Dedifferentiated amniotic fluid mesenchymal stem cell (primary cell): ENCODE measurements at regions not wholly inside any gene's neighbourhood (a gene's known extent, or its start where the extent isn't known, plus 50 kb on each side); places are given as distances from the start of the nearest gene placed in this dataset.

Source experiments
- DNase-seq: peaks from one replicate; pipeline ENCODE4 v3.0.0-alpha.2; 2016; ENCODE audit errors: extremely low spot score

- no peak for DNase-seq
These were observed 508.6 kb upstream of the SUCLG2 start for GRCh38 chr3:68163062-68163461.

DNA sequence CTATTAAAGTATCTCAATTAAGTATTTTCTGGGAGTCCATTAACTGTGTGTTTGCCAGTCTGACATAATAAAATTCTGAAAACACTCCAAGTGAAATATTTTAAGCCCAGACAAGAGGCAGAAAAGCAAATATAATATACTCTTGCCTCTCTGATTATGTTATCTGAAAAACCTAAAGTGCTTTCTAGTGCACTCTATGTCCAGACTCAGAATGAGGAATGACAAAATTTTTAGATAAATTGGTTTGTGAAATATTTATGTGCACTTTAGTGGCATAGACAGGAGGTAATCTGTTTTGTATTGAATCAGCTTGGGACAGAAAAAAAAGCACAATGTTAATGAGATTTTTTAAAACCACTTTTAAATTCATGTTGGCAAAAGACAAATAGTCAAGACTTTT, 508.2 kb upstream of the SUCLG2 start:
- no peak for DNase-seq

- DNase-seq: no peak
These were observed 496.9 kb upstream of the SUCLG2 start for GRCh38 chr3:68151359-68151758.

DNA sequence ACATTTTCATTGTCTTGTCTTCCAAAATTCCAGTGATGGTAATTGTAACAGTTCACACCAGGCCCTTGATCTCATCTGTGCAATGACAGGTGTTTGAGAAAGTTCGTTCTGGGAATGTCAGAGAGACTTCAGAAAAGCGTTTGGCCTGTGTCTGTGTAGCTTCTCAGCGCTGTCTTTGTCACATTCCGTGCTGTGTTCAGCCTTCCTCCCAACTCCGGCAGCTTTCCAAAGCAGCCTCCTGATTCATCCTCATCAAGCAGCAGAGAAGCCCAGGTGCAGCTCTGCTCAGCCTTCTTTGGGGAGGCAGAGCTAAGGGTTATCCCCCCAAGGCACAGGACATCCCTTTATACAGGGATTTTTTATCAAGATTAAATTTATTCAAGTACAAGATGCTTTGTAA, 494.0 kb upstream of the SUCLG2 start:
- no peak for DNase-seq

DNA sequence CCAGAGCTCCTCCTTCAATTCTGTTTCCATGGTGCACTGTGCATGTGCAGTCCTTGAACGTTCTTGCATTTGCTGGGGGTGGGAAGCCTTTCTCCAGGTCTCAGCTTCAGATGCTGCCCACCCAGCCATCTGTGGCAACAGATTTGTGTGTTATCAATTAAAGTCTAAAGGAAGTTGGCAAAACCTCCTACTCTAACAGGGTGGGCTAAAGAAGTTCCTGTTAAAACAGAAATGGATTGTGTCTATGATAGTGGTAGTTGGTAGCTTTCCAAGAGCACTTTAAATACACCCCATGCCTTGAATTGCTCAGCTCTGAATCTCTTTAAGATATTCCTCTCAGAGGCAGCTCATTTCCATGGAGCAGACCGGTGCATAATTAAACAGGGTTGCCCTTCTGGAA, 488.0 kb upstream of the SUCLG2 start:
- no peak for DNase-seq

GRCh38 chr3:68139897-68140296, 485.5 kb upstream of the SUCLG2 start:
- no peak for DNase-seq

- no peak for DNase-seq
These were observed 482.0 kb upstream of the SUCLG2 start for GRCh38 chr3:68136411-68136810.

- no peak for DNase-seq
These were observed 480.7 kb upstream of the SUCLG2 start for GRCh38 chr3:68135067-68135466.

- no peak for DNase-seq
These were observed 474.7 kb upstream of the SUCLG2 start for GRCh38 chr3:68129065-68129464.

DNA sequence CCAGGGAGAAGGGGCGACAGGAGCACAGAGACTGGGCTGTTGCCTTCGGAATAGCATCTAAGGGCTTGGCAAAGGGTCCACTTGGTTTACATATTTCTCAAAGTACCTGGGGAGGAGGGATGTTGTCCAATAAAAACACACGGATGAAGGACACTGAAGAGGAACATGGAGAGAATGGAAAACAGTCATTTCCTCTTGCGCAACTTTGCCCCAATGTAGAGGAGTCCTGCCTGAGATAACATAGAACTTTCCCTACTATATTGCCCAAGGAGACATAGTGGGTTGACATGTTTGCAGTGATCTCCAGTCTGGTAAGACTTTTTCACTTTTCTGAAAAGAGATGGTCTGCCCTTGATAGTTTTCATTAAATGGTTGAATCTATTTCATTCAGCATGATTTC, 468.8 kb upstream of the SUCLG2 start:
- DNase-seq: no peak

DNA sequence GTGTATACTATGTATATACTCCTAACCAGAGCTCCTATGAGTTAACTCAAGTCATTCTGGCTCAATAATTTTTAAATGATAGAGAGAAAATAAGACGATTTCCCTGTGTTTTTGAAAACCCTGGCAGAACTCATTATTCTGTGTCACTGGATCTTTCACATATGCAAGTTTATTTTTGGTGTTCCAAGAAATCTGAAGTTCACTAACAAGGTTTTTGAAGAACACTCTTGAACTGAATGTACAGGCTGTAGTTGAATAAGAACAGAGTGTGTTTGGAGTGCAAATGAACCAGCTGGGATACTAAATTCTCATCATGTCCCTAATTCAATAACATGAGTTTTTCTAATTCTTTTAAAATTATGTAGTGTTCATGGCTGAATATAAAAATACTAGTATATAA, 466.9 kb upstream of the SUCLG2 start:
- DNase-seq: no peak

GRCh38 chr3:68116580-68116979, 462.2 kb upstream of the SUCLG2 start:
- no peak for DNase-seq

GRCh38 chr3:68103811-68104210, 449.4 kb upstream of the SUCLG2 start:
- no peak for DNase-seq

DNA sequence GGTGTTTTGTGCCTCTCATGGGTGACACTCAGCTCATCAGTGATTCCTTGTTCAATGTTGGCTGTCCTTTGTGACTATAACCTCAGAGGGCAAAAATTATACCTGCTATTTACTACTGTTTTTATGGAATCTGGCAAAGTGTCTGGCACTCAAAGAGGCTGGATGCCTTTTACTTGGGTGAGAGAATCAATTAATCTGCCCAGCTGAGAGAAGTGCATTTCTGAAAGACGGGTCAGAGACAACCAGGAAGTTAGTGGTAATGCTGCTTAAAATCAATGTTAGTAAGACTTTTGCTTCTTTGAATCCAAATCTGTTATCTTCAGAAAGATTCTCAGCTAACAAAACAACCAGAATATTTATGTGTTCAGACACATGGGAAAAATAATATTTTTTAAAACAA, 436.2 kb upstream of the SUCLG2 start:
- DNase-seq: no peak

DNA sequence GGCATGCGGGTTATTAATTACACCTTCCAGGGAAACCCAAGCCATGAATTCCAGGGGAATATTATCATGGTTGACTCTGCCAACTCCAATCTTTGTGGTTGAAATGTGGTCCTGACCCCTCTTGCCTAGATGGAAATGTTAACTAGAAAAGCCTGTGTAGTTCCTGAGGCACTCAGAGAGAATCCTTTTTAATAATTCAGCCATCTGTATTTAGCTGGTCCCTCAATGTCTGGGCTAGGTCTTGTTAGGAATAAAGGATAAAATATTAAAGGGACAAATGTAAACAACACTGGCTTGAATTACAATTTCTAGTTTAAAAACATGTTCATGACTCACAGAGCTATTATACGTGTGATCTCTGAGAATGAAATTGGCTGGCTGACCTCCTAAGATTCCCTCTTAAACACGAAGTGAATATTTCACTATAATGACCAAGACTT, 435.2 kb upstream of the SUCLG2 start:
- DNase-seq: no peak

GRCh38 chr3:68088636-68089035, 434.2 kb upstream of the SUCLG2 start:
- no peak for DNase-seq

- DNase-seq: no peak
These were observed 433.8 kb upstream of the SUCLG2 start for GRCh38 chr3:68088216-68088615.

- DNase-seq: no peak
These were observed 417.6 kb upstream of the SUCLG2 start for GRCh38 chr3:68072062-68072461.

GRCh38 chr3:68070186-68070585, 415.8 kb upstream of the SUCLG2 start:
- no peak for DNase-seq

- no peak for DNase-seq
These were observed 412.9 kb upstream of the SUCLG2 start for GRCh38 chr3:68067314-68067713.

GRCh38 chr3:68062926-68063325, 408.5 kb upstream of the SUCLG2 start:
- DNase-seq: no peak

DNA sequence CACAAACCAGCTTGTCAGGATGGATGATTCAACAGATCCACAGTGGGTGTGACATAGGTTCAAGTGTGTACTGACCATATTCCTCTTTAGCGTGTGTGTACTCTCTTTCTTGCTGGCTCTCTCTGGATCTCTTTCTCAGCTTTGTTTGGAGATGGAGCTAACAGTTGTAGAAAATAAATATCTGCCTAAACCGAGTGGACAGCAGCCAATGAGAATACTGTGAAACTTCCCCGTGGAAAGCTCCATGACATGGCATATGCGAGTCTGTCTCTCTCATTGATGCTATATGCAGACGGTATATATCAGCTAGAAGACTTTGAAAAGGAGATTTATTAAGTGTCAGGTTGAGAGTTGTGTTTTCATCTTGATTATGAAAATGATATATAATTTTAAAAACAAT, 406.5 kb upstream of the SUCLG2 start:
- DNase-seq: no peak

- DNase-seq: no peak
These were observed 405.8 kb upstream of the SUCLG2 start for GRCh38 chr3:68060191-68060590.

DNA sequence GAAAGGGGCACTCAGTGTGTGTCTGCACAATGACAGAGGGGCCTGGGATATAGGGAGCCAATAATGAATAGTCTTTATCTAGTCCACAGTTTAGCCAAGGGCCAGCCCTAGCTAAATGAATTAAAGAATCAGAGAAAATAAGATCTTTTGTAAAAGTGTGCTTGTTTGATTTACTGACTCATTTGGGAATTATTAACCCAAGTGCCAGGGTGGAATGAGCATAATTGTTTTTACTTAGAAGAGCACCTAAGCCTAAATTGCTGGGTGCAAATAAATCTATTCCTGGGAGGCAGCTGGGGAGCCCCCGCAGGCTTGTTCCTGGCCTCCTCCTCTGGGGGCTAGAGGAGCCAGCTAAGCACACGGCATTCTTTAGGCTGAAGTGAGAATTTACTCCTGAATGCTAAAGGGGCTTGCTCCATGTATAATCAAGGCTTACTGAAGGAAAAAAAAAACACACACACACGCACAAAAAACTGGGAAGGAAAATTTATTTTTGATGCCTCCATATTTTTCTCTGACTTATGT, 405.3 kb upstream of the SUCLG2 start:
- DNase-seq: no peak
